ENCODE measurements at regions not wholly inside any gene's neighbourhood (a gene's known extent, or its start where the extent isn't known, plus 50 kb on each side); places are given as distances from the start of the nearest gene placed in this dataset.

- TF ChIP-seq, protein P1, sequence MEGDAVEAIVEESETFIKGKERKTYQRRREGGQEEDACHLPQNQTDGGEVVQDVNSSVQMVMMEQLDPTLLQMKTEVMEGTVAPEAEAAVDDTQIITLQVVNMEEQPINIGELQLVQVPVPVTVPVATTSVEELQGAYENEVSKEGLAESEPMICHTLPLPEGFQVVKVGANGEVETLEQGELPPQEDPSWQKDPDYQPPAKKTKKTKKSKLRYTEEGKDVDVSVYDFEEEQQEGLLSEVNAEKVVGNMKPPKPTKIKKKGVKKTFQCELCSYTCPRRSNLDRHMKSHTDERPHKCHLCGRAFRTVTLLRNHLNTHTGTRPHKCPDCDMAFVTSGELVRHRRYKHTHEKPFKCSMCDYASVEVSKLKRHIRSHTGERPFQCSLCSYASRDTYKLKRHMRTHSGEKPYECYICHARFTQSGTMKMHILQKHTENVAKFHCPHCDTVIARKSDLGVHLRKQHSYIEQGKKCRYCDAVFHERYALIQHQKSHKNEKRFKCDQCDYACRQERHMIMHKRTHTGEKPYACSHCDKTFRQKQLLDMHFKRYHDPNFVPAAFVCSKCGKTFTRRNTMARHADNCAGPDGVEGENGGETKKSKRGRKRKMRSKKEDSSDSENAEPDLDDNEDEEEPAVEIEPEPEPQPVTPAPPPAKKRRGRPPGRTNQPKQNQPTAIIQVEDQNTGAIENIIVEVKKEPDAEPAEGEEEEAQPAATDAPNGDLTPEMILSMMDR (conservative IDR thresholded peaks at IDR 0.05; ENCODE audit: low read depth, low read length) = peak; percentile 35
- TF ChIP-seq EZH2 (IDR thresholded peaks at IDR 0.05; ENCODE audit: low read length, unreplicated experiment) = no peak
- no peak for TF ChIP-seq EZH2phosphoT487 (IDR thresholded peaks at IDR 0.05; ENCODE audit: borderline replicate concordance, low read length)
These were observed 310.7 kb downstream of the DUSP10 start for GRCh38 chr1:221431068-221431651.

Data from PC-3 (cell line).